K562 (cell line): ENCODE measurements at regions not wholly inside any gene's neighbourhood (a gene's known extent, or its start where the extent isn't known, plus 50 kb on each side); places are given as distances from the start of the nearest gene placed in this dataset.

Source experiments
- ATAC-seq: fragments of 200-7000 bp; cut with Tn5 transposase; 3 replicates; pipeline ENCODE4 v1.9.1; 2020; ENCODE audit warnings: moderate library complexity
- BruUV-seq: library from RNA; stranded (reverse); fragments of 400-500 nt; replicated peaks from 2 replicates; lab custom pipeline; 2021; lab: Mats Ljungman, UMichigan
- CTCF ChIA-PET: fragments of 300-600 bp; formaldehyde crosslinking; extraction: SDS; loops from one replicate; lab custom pipeline; 2021; ENCODE audit warnings: low intra/inter-chr PET ratio; lab: Yijun Ruan, JAX
- POLR2A ChIA-PET: fragments of 300-600, 350-650 bp; sonication (Branson Sonifier 250); formaldehyde crosslinking; extraction: SDS; loops from one replicate; lab custom pipeline; 2021; ENCODE audit warnings: antibody characterized with exemption, inconsistent platforms; lab: Yijun Ruan, JAX
- DNase-seq, 4 experiments: peaks; one replicate each; pipeline versions ENCODE4 v3.0.0 to v3.0.0-alpha.2; 2011 to 2018; ENCODE audit warnings: low spot score in 3 of 4, mixed read lengths in 3 of 4; ENCODE audit errors: extremely low read depth in 1 of 4
- FAIRE-seq: peaks from 2 replicates; lab custom pipeline; 2011; peaks lifted over from hg19 to GRCh38; lab: Jason Lieb, UNC
- H2AFZ ChIP-seq: 2 replicates; pipeline ENCODE4 v1.6.0; 2011; ENCODE audit warnings: low read depth, low read length, control low read depth, inconsistent platforms
- H3K27ac ChIP-seq: fragments of 200-600 bp; 3 replicates; pipeline ENCODE4 v1.8.0; 2011; ENCODE audit warnings: low read depth, mild to moderate bottlenecking, control low read depth, inconsistent platforms, low read length, moderate library complexity, mixed read lengths; ENCODE audit errors: extremely low read depth
- H3K27me3 ChIP-seq, 2 experiments: fragments of 300-600 bp in 1 of 2; 2 replicates in 1 of 2; 3 replicates in 1 of 2; pipeline versions ENCODE4 v1.6.0 to v1.8.0; 2011; ENCODE audit warnings: inconsistent platforms in 2 of 2, low read length in 2 of 2, mild to moderate bottlenecking in 1 of 2, mixed read lengths in 1 of 2, moderate library complexity in 1 of 2; ENCODE audit not compliant: control insufficient read depth in 2 of 2, insufficient read depth in 2 of 2
- H3K36me3 ChIP-seq: fragments of 300-600 bp; 3 replicates; pipeline ENCODE4 v1.8.0; 2011; ENCODE audit warnings: mild to moderate bottlenecking, low read length, inconsistent platforms; ENCODE audit not compliant: control insufficient read depth, insufficient read depth
- H3K4me1 ChIP-seq, 2 experiments: fragments of 200-600 bp in 1 of 2; replicated peaks in 1 of 2; 2 replicates in 1 of 2; 3 replicates in 1 of 2; pipeline versions ENCODE4 v1.5.1 to v1.8.0; 2011; ENCODE audit warnings: inconsistent platforms in 2 of 2, low read length in 2 of 2, mild to moderate bottlenecking in 1 of 2, mixed read lengths in 1 of 2, moderate library complexity in 1 of 2; ENCODE audit not compliant: control insufficient read depth in 2 of 2, insufficient read depth in 2 of 2
- H3K4me2 ChIP-seq: 2 replicates; pipeline ENCODE4 v1.6.1; 2011; ENCODE audit warnings: low read length, control low read depth, inconsistent platforms, mixed read lengths; ENCODE audit not compliant: insufficient read depth
- H3K4me3 ChIP-seq: fragments of 200-600 bp; sonication (generic), shearing (Covaris generic); 2 replicates; pipeline ENCODE4 v1.5.1; 2016; ENCODE audit warnings: control low read depth, inconsistent platforms
- H3K79me2 ChIP-seq: fragments of 200-600 bp; 3 replicates; pipeline ENCODE4 v1.8.0; 2011; ENCODE audit warnings: low read length, inconsistent platforms; ENCODE audit not compliant: control insufficient read depth, insufficient read depth
- H3K9ac ChIP-seq, 2 experiments: 2 replicates each; pipeline versions ENCODE4 v1.6.0 to v1.6.1; 2011; ENCODE audit warnings: low read depth in 2 of 2, low read length in 2 of 2, control low read depth in 1 of 2, inconsistent platforms in 1 of 2, mild to moderate bottlenecking in 1 of 2, mixed read lengths in 1 of 2; ENCODE audit not compliant: insufficient read depth in 1 of 2
- H3K9me1 ChIP-seq: one replicate; pipeline ENCODE4 v1.6.0; 2011; ENCODE audit warnings: inconsistent platforms, mild to moderate bottlenecking, low read length, moderate library complexity; ENCODE audit not compliant: control insufficient read depth, insufficient read depth
- H3K9me3 ChIP-seq: replicated peaks from 2 replicates; pipeline ENCODE4 v1.5.1; 2011; ENCODE audit warnings: low read depth, low read length, inconsistent platforms; ENCODE audit not compliant: control insufficient read depth, insufficient read depth
- H4K20me1 ChIP-seq: replicated peaks from 2 replicates; pipeline ENCODE4 v1.6.1; 2011; ENCODE audit warnings: low read length, inconsistent platforms, mixed read lengths; ENCODE audit not compliant: control insufficient read depth, insufficient read depth
- BRF1 ChIP-seq: IDR thresholded peaks from 3 replicates; pipeline ENCODE4 v1.6.1; 2011; ENCODE audit warnings: borderline replicate concordance, mild to moderate bottlenecking; ENCODE audit not compliant: insufficient read length; ENCODE audit errors: extremely low read depth
- MAFG ChIP-seq: fragments of 450-650 bp; conservative IDR thresholded peaks from 2 replicates; pipeline ENCODE4 v1.6.1; 2016; ENCODE audit warnings: missing genetic modification characterization, missing compliant biosample characterization
- MEIS2 ChIP-seq: fragments of 450-650 bp; IDR thresholded peaks from 2 replicates; pipeline ENCODE4 v1.6.1; 2014; ENCODE audit warnings: mild to moderate bottlenecking; ENCODE audit not compliant: partially characterized antibody
- MYNN ChIP-seq, 2 experiments: sonication (generic); formaldehyde crosslinking in 1 of 2; IDR thresholded peaks; 2 replicates each; pipeline versions ENCODE4 v1.5.0 to v1.6.1; 2016 to 2020; ENCODE audit warnings: antibody characterized with exemption in 1 of 2, missing genetic modification reagents in 1 of 2
- NFATC3 ChIP-seq: fragments of 450-650 bp; IDR thresholded peaks from 2 replicates; pipeline ENCODE4 v1.6.1; 2017; ENCODE audit warnings: mild to moderate bottlenecking
- NFRKB ChIP-seq: fragments of 450-650 bp; IDR thresholded peaks from 2 replicates; pipeline ENCODE4 v1.6.1; 2016; ENCODE audit warnings: low read depth
- NFXL1 ChIP-seq: fragments of 450-650 bp; formaldehyde crosslinking; IDR thresholded peaks from 2 replicates; pipeline ENCODE4 v1.4.0; 2021; ENCODE audit warnings: mild to moderate bottlenecking
- ZNF707 ChIP-seq: fragments of 250-450 bp; sonication (Bioruptor Pico); conservative IDR thresholded peaks from 2 replicates; pipeline ENCODE4 v1.8.0; 2022; ENCODE audit warnings: inconsistent platforms, mild to moderate bottlenecking, moderate library complexity
- ZNF780A ChIP-seq: fragments of 250-450 bp; sonication (Bioruptor Pico); IDR thresholded peaks from 2 replicates; pipeline ENCODE4 v1.5.0; 2021; ENCODE audit warnings: mild to moderate bottlenecking
- WGBS: fragments of 100-300 bp; shearing (Covaris generic); methylation state at CpG from one replicate; pipeline ENCODE4 v1.1.6; 2016; ENCODE audit warnings: low coverage, mixed read lengths; ENCODE audit not compliant: insufficient coverage; ENCODE audit errors: missing lambda C conversion rate; 5-methylcytosine and 5-hydroxymethylcytosine counted together
- in situ Hi-C: fragments of 300-500 bp; cut with MboI; formaldehyde crosslinking; loops from 4 replicates; pipeline ENCODE4 v1.15.0; 2018; ENCODE audit warnings: inconsistent platforms, mixed read lengths
- intact Hi-C: fragments of 100-400 bp; cut with micrococcal nuclease; formaldehyde crosslinking; loops from 2 replicates; pipeline ENCODE4 v1.14.2; 2022
- TF ChIP-seq, protein P1 (sequence below): fragments of 250-450 bp; sonication (Bioruptor Pico); IDR thresholded peaks from 2 replicates; pipeline ENCODE4 v1.4.0; 2020; ENCODE audit warnings: mild to moderate bottlenecking, moderate library complexity, borderline replicate concordance

DNA sequence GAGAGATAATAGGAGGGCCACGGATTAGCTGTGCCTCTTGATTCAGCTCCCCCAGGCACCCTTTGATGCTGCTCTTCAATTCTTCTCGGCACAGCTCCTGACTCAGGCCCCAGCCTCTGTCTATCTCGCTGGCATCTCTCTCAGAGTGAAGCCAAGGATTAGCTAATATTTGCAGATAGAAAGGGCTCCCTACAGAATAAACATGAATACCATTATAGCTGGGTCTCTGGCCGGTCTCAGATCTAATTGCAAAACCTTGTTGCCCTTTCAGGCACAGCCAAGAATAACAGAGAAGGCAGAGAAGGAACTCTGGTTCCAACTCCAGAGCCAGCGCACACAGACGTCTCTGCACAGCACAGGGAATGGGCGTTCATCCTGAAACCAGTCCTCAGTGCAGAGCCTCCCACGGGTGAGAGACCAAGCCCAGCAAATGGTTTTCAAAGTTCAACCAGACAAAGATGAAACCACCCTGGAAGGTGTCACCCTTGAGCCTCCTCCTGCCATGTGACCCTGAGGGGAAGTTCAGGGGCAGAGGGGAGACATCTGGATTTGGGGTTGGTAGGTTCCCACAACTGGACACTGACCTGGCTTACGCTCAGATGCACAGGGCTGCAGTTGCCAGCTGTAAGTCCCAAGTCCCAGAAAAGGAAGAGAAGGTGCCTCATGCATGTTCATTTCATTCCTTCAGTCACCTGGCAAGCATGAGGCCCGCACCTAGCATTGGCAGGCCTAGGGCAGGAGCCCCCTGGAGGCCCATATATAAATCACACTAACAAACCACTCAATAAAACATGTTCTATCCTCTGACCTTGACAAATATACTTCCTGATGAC, 394.0 kb downstream of the NPHP4 start (continued):
- TF ChIP-seq, protein P1, sequence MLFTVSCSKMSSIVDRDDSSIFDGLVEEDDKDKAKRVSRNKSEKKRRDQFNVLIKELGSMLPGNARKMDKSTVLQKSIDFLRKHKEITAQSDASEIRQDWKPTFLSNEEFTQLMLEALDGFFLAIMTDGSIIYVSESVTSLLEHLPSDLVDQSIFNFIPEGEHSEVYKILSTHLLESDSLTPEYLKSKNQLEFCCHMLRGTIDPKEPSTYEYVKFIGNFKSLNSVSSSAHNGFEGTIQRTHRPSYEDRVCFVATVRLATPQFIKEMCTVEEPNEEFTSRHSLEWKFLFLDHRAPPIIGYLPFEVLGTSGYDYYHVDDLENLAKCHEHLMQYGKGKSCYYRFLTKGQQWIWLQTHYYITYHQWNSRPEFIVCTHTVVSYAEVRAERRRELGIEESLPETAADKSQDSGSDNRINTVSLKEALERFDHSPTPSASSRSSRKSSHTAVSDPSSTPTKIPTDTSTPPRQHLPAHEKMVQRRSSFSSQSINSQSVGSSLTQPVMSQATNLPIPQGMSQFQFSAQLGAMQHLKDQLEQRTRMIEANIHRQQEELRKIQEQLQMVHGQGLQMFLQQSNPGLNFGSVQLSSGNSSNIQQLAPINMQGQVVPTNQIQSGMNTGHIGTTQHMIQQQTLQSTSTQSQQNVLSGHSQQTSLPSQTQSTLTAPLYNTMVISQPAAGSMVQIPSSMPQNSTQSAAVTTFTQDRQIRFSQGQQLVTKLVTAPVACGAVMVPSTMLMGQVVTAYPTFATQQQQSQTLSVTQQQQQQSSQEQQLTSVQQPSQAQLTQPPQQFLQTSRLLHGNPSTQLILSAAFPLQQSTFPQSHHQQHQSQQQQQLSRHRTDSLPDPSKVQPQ (CRISPR knock-in tag): no peak
- TF ChIP-seq, all 486 proteins: peak for 3

DNA sequence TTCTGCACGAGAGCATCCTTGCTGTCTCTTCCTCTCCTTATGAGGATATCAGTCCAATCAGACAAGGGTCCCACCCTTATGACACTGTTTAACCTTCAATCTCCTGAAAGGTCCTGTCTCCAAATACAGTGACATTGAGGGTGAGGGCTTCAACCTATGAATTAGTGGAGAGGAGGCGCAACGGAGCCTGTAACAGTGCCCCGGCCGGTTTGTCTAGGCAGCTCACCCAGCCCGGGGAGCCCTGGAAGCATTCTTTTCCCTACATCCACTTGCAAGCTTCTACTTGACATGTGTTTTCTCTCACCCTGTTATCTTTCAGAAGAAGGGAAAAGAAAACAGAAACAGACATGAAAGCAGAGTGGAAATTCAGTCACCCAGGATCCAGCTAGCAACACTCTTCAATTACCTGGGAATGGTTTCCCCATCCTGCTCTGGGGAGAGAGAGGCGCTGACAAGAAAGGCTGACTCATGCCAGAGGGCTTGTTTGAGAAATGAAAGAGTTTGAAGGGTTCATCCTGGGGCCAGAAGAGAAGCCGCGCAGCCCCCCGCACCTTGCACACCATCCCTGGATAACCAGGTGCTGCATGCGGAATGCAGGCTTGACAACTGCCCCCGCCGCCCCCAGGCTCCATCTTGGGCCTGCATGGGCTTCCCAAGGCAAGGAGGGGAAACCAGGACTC, 394.9 kb downstream of the NPHP4 start:
- Histone ChIP-seq H4K20me1 (no peaks in the 10 kb centered on the region), H3K9me3 (no peaks in the 10 kb centered on the region), H3K4me2 (no peak overlapping the region), H3K4me1 (no peaks in the 10 kb centered on the region), H3K36me3 (no peaks in the 10 kb centered on the region), H2AFZ (no peak overlapping the region), H3K4me3 (no peak overlapping the region), H3K27me3 (peaks cover 0 to 25% of the 10 kb centered on the region in 2 experiments; a peak in 2 of 5 replicates), H3K9ac (no peak overlapping the region), H3K79me2 (no peaks in the 10 kb centered on the region), H3K9me1 (no peaks in the 10 kb centered on the region), H3K27ac (no peak overlapping the region)
- no TSS peak for BruUV-seq
- no peak for FAIRE-seq
- in situ Hi-C loops: no loop called here
- TF ChIP-seq NFRKB (no peak), ZNF707 (CRISPR knock-in tag) (no peak), MYNN (IDR thresholded peaks at IDR 0.05) (no peak), MYNN (CRISPR knock-in tag; IDR thresholded peaks at IDR 0.05) (no peak), NFXL1 (no peak), ZNF780A (CRISPR knock-in tag) (no peak), BRF1 (no peak), MAFG (tag) (no peak), NFATC3 (no peak), MEIS2 (no peak)
- no peak for DNase-seq
- ChIA-PET CTCF (no interaction called here), POLR2A (interaction anchor here (0.6 to 0.7 kb wide), 2 partner anchors 16 to 1205 kb away, joined by 3 to 4 read pairs; no protein-coding TSS in a partner anchor)
- intact Hi-C loops: loop anchor here (10.0 kb wide), 1 partner anchor 83 kb away; no protein-coding TSS in a partner anchor
- 0% methylated on average over 13 of the region's 13 CpGs for WGBS
- ATAC-seq: no peak
